Spinal cord (tissue), 9 donors: ENCODE measurements at regions not wholly inside any gene's neighbourhood (a gene's known extent, or its start where the extent isn't known, plus 50 kb on each side); places are given as distances from the start of the nearest gene placed in this dataset.

ENCODE experiments used
- DNase-seq, 6 donors: peaks; one replicate each; pipeline versions ENCODE4 v3.0.0 to v3.0.0-alpha.2; 2013 to 2015; ENCODE audit warnings: low spot score in 6 of 6, low read depth in 4 of 6
- H3K27ac ChIP-seq: one replicate; pipeline ENCODE4 v1.5.1; 2013; ENCODE audit warnings: low read depth, low read length, control low read depth
- H3K27me3 ChIP-seq: one replicate; pipeline ENCODE4 v1.6.1; 2013; ENCODE audit warnings: low read length; ENCODE audit not compliant: control insufficient read depth, insufficient read depth
- H3K36me3 ChIP-seq: one replicate; pipeline ENCODE4 v1.6.1; 2013; ENCODE audit warnings: low read length; ENCODE audit not compliant: control insufficient read depth, insufficient read depth
- H3K4me1 ChIP-seq: one replicate; pipeline ENCODE4 v1.6.1; 2013; ENCODE audit warnings: low read length; ENCODE audit not compliant: control insufficient read depth, insufficient read depth
- H3K4me3 ChIP-seq: one replicate; pipeline ENCODE4 v1.5.1; 2013; ENCODE audit warnings: low read depth, low read length, control low read depth
- H3K9me3 ChIP-seq: one replicate; pipeline ENCODE4 v1.6.1; 2013; ENCODE audit warnings: low read length; ENCODE audit not compliant: control insufficient read depth, insufficient read depth
- WGBS: methylation state at CpG from one replicate; pipeline ENCODE4 v1.1.5; 2013; ENCODE audit warnings: missing lambda C conversion rate; ENCODE audit not compliant: insufficient coverage; 5-methylcytosine and 5-hydroxymethylcytosine counted together
- donor health status: healthy.

- no peak overlapping the region for H3K27ac ChIP-seq
Observed at GRCh38 chr14:31942166-31942841, 134.8 kb upstream of the ARHGAP5 start.

GRCh38 chr14:31943217-31943799 lies 133.8 kb upstream of the ARHGAP5 start:
- Histone ChIP-seq H3K36me3 (no peaks in the 10 kb centered on the region), H3K27ac (no peak overlapping the region), H3K9me3 (no peaks in the 10 kb centered on the region), H3K4me3 (no peak overlapping the region), H3K4me1 (peaks cover 13% of the 10 kb centered on the region), H3K27me3 (no peaks in the 10 kb centered on the region)
- no peak for DNase-seq
- WGBS: 42% methylated on average over 3 of the region's 5 CpGs

More at GRCh38 chr14:31942166-31942841, 134.8 kb upstream of the ARHGAP5 start:
- peak in 1 of 6 donors; percentile 71 for DNase-seq
- no peak overlapping the region for H3K4me3 ChIP-seq
- H3K27me3 ChIP-seq: no peaks in the 10 kb centered on the region
- peaks cover 13% of the 10 kb centered on the region for H3K4me1 ChIP-seq
- no peaks in the 10 kb centered on the region for H3K9me3 ChIP-seq
- no peaks in the 10 kb centered on the region for H3K36me3 ChIP-seq
- WGBS: 69% methylated on average over 6 of the region's 9 CpGs

- no peaks in the 10 kb centered on the region for H3K27me3 ChIP-seq
- WGBS: 90% methylated on average over 8 of the region's 12 CpGs
- H3K36me3 ChIP-seq: no peaks in the 10 kb centered on the region
- peak overlapping the region; percentile 43 for H3K27ac ChIP-seq
- peaks cover 13% of the 10 kb centered on the region for H3K4me1 ChIP-seq
- no peak for DNase-seq
- H3K9me3 ChIP-seq: no peaks in the 10 kb centered on the region
- H3K4me3 ChIP-seq: no peak overlapping the region
Observed at GRCh38 chr14:31943861-31944255, 133.2 kb upstream of the ARHGAP5 start.

GRCh38 chr14:31944256-31945073 lies 132.6 kb upstream of the ARHGAP5 start:
- no peaks in the 10 kb centered on the region for H3K36me3 ChIP-seq
- peaks cover 13% of the 10 kb centered on the region for H3K4me1 ChIP-seq
- H3K27me3 ChIP-seq: no peaks in the 10 kb centered on the region
- H3K4me3 ChIP-seq: no peak overlapping the region
- DNase-seq: peak in 1 of 6 donors; percentile 84
- no peaks in the 10 kb centered on the region for H3K9me3 ChIP-seq
- WGBS: 56% methylated on average over 7 of the region's 13 CpGs
- H3K27ac ChIP-seq: peak overlapping the region; percentile 43

GRCh38 chr14:31945074-31945613 lies 132.0 kb upstream of the ARHGAP5 start:
- no peaks in the 10 kb centered on the region for H3K9me3 ChIP-seq
- no peak overlapping the region for H3K4me3 ChIP-seq
- H3K27me3 ChIP-seq: no peaks in the 10 kb centered on the region
- WGBS: no CpG with 5 or more reads among the region's 3 CpGs
- H3K4me1 ChIP-seq: peaks cover 13% of the 10 kb centered on the region
- no peaks in the 10 kb centered on the region for H3K36me3 ChIP-seq
- no peak for DNase-seq
- H3K27ac ChIP-seq: no peak overlapping the region

- 91% methylated on average over 5 of the region's 6 CpGs for WGBS
- no peak overlapping the region for H3K27ac ChIP-seq
- peaks cover 19% of the 10 kb centered on the region for H3K4me1 ChIP-seq
- no peaks in the 10 kb centered on the region for H3K36me3 ChIP-seq
- no peaks in the 10 kb centered on the region for H3K9me3 ChIP-seq
- H3K27me3 ChIP-seq: no peaks in the 10 kb centered on the region
- no peak overlapping the region for H3K4me3 ChIP-seq
- DNase-seq: no peak
Observed at GRCh38 chr14:31945701-31946100, 131.4 kb upstream of the ARHGAP5 start.

- no peaks in the 10 kb centered on the region for H3K9me3 ChIP-seq
- WGBS: 92% methylated on average over 5 of the region's 7 CpGs
- no peak overlapping the region for H3K27ac ChIP-seq
- peaks cover 28% of the 10 kb centered on the region for H3K4me1 ChIP-seq
- DNase-seq: no peak
- H3K36me3 ChIP-seq: no peaks in the 10 kb centered on the region
- H3K27me3 ChIP-seq: no peaks in the 10 kb centered on the region
- no peak overlapping the region for H3K4me3 ChIP-seq
Observed at GRCh38 chr14:31947076-31947475, 130.0 kb upstream of the ARHGAP5 start.

- WGBS: 93% methylated on average over 4 of the region's 5 CpGs
Observed at GRCh38 chr14:31947680-31948595, 129.2 kb upstream of the ARHGAP5 start.

GRCh38 chr14:31949709-31950108 lies 127.4 kb upstream of the ARHGAP5 start:
- Histone ChIP-seq H3K4me3 (no peak overlapping the region), H3K27me3 (no peaks in the 10 kb centered on the region), H3K4me1 (peaks cover 16% of the 10 kb centered on the region), H3K36me3 (no peaks in the 10 kb centered on the region), H3K9me3 (no peaks in the 10 kb centered on the region), H3K27ac (no peak overlapping the region)
- DNase-seq: no peak
- WGBS: no CpG with 5 or more reads among the region's 1 CpG

More at GRCh38 chr14:31947680-31948595, 129.2 kb upstream of the ARHGAP5 start:
- no peak overlapping the region for H3K27ac ChIP-seq
- DNase-seq: peak in 1 of 6 donors; percentile 37
- H3K4me1 ChIP-seq: peaks cover 23% of the 10 kb centered on the region
- no peak overlapping the region for H3K4me3 ChIP-seq
- no peaks in the 10 kb centered on the region for H3K27me3 ChIP-seq
- H3K36me3 ChIP-seq: no peaks in the 10 kb centered on the region
- H3K9me3 ChIP-seq: no peaks in the 10 kb centered on the region
